ENCODE measurements at regions not wholly inside any gene's neighbourhood (a gene's known extent, or its start where the extent isn't known, plus 50 kb on each side); places are given as distances from the start of the nearest gene placed in this dataset.
"Not testable (repeated sequence)": the region's sequence is repeated elsewhere in the genome, so short reads cannot be mapped to it uniquely, and the experiment has no call there.

DNA sequence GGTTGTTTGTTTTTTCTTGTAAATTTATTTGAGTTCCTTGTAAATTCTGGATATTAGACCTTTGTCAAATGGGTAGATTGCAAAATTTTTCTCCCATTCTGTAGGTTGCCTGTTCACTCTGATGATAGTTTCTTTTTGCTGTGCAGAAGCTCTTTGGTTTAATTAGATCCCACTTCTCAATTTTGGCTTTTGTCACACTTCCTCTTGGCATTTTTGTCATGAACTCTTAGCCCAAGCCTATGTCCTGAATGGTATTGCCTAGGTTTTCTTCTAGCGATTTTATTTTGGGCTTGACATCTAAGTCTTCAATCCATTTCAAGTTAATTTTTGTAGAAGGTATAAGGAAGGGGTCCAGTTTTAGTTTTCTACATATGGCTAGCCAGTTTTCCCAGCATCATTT, 82.8 kb upstream of the PHACTR1 start:
- DNase-seq, result not testable (repeated sequence)

DNA sequence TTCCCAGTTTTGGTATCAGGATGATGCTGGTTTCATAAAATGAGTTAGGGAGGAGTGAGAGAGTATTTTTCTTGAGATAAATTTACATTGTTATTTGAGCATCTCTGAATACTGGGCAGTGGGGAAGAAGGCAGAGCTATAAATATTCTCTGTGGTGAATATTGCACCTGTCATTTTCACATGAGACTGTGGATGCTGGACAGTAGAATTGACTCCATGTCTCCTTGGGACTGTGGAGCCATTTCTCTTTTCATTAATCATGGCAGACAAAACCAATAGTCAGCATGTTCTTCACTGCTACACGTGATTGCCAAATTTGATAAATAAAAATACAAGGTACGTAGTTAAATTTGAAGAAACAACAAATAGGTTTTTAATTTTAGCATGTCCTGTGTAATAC, 81.2 kb upstream of the PHACTR1 start:
- no peak for DNase-seq

DNA sequence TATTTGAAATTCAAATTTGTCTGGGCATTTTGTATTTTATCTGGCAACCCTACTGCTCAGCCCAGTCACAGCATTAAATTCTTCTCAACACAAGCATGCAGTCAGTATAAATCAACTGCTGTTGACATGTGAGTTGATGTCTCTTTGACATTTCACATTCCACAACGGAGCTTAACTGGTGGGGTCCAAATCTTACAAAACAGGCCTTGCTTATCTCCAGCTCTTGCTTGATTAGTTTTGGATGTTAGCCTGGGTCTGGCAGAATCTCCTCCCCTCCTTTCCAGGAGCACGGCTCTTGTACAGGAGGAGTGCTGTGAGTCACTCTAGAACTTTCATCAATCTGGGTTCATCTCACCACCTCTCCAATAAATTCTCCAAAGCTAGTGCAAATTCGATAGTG, 80.8 kb upstream of the PHACTR1 start:
- no peak for DNase-seq

DNA sequence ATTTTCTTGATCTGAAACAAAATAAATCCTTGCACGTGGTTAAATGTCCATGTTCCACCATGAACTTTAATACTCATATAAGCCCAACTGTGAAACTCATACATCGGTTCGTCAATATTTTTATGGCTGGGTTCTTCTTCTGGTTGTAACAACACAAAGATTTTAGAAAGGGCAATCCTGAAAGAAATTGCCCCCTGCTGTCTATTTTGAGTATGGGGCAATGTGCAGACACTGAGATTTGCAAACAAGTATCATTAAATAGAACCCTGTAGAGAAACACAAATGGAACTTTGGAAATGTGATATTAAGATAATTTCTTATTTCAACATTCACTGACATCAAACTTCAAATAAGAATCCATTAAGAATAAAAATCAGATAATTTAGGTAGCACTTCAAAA, 80.2 kb upstream of the PHACTR1 start:
- no peak for DNase-seq

DNA sequence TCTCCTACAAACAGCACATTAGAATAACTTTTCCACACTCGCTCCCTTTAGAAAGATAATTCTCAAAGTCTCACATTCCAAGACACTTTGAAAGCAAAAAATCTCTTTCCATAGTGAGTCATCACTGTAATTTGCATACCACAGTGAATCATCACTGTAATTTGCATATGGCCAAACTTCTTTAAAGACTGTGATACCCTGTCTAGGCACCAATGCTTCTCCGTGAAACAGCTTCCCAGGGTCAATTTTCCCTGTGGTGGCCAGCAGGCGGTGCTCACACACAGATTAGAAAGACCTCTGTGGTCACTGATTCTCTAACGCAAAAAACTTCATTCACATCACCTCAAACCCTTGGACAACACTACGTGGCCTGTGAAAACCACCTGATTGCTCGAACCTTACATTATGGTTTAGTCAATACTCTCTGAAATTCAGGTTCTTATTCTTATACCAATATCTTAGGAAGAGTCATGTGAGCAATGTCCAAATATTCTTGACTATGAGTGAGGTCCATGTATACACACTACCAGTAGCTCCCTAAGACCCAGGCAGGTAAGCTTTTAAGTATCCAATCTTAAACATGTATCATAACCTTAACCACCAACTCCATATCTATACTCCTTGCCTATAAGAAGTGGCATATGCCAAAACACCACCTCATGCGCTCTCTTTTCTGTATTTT, 78.5 kb upstream of the PHACTR1 start:
- DNase-seq, result peak; percentile 76

DNA sequence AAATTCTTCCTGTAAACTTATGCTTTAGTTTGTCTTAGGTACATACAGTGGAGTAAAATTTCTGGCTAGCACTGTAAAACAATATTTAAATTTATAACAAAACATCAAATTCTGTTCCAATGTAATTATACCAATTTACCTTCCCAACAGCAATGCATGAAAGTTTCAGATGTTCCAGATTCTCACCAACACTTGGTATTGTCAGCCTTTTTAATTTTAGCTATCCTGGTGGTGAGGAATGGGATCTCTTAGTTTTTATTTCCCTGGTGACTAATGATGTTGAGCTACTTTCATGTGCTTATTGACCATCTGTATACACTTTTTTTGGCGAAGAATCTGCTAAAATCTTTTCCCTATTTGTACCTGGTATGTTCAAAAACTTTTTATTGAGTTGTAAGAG, 76.1 kb upstream of the PHACTR1 start:
- no peak for DNase-seq

DNA sequence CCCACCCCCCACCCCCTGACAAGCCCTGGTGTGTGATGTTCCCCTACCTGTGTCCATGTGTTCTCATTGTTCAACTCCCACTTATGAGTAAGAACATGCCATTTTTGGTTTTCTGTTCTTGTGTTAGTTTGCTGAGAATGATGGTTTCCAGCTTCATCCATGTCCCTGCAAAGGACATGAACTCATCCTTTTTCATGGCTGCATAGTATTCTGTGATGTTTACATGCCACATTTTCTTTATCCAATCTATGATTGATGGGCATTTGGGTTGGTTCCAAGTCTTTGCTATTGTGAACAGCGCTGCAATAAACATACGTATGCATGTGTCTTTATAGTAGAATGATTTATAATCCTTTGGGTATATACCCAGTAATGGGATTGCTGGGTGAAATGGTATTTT, 74.8 kb upstream of the PHACTR1 start:
- not testable (repeated sequence) for DNase-seq

DNA sequence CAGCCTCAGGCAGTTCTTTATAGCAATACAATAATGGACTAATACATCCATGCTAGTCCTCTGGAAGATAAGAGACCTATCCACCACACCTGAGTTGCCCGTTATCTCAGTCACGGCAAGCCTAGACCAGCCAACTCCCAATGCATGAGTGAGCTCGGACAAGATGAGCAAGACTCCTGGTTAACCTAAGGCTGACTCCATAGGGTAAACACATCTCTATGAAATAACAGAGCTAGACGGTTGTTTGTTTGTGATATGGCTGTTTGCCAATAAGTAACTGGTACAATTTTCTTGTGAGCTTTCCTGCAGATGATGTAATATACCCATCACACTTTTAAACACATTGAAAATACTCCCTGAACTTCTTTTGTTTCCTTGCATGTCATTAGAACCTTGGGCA, 70.6 kb upstream of the PHACTR1 start:
- no peak for DNase-seq

DNA sequence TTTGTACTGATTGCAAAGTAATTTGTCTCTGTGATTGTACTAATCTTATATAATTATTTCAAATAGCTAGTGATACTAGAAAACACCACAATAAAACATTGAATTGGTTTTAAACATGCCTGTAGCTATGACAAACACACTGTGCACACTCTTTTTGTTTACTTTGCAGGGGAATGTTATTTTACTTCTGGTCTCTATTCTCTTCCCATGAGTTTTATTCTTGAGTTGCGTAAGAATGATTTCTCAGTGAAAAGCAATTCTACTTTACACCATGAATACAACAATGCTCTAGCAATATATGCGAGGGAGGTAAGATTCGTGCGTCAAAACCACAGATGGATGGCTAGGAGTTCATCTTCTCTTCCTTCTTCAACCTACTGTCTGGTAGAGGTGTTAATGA, 68.4 kb upstream of the PHACTR1 start:
- no peak for DNase-seq

DNA sequence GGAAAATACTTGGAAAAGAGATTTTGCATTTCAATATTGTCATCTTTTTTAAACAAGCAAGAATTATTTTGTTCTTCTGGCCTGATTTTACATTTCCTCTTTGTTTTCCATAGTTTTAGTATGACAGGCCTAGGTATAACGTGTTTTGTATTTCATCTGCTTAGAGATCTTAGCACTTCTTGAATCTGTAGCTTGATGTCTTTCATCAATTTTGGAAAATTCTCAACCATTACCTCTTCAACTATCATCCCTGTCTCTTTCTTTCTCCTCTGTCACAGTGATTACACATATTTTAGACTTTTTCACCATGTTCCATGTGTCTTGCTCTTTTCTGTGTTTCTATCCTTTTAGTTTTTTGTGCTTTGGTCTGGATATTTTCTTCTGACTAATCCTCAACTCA, 67.2 kb upstream of the PHACTR1 start:
- no peak for DNase-seq

DNA sequence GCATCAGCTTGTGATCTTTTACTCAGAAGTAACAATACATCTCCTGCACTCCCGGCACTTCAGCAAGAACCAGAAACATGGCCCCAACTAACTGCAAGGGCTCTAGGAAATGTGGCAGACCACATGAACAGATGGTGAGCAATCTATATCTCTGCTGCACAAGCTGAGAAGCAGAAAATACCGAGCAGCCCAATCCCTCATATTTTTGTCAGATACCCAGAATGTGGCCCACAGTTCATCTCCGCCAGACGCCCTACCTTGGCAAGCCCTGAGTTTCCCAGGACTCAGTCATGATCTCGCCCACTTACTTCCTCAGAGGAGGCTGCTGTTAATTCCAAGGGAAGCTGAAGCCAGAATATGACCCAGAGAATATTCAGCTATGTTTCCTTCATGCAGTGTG, 63.1 kb upstream of the PHACTR1 start:
- DNase-seq, result no peak

DNA sequence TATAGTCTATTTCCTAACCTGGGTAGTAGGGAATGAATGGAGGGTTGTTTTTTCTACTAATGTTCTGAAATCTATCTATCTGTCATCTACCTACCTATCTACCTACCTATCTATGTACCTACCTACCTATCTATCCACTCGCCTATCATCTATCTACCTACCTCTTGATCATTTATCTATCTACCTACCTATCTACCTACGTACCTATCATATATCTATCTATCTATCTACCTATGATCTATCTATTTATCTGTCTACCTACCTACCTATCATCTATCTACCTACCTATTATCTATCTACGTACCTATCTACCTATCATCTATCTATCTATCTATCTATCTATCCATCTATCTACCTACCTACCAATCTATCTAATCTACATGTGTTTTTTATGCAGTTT, 62.5 kb upstream of the PHACTR1 start:
- DNase-seq, result no peak

DNA sequence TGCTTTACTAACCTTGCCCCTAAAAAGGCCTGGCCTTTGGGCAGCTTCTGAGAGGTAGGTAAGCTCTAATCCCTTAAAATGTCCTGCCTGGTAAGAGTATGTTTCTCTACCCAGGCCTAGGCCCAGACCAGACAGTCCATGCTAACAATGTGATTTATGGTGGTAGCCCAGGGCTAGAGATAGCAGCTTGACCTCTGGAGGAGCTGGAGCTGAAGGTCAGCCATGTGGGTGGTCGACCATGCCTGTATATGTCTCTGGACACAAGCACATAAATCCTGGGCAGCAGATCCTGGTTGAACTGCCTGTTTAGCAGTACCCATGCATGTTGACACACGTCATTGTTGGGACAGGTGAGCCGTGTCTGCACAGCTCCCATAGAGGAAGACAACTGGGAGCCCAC, 62.1 kb upstream of the PHACTR1 start:
- no peak for DNase-seq

DNA sequence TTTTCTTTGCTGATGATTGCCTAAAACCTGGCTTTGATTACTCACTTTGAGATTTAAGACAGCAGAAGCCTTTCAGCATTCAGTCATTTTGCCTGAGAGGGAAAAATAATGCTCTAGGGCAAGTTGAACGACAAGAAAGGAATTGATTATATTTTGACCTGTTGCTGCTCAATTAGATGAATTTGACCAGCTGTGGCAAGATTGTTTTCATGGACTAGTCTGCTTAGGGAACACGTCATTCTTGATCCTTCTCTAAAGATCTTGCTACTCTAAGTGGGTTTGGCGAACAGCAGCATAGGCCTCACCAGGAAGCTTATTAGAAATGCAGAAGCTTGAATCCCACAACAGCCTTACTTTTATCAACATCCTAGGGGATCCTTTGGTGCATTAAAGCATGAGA, 59.7 kb upstream of the PHACTR1 start:
- peak; percentile 74 for DNase-seq

DNA sequence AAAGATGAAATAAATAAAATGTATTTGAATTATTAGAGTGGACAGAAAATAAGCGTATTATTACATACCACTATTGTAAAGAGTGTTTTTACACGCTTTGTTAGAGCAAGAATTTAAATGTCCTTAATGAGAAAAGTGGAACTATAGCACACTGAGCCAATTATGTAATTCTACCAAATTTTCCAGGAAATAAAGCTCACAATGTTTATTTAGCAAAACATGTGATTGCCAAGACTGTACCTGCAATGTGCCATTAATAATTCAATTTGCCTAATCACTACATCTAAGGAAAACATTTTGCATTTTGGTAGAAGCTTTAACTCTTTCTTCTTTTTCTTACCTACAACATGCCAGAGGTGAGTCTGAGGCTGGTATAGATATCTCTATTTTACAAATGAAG, 58.7 kb upstream of the PHACTR1 start:
- no peak for DNase-seq

DNA sequence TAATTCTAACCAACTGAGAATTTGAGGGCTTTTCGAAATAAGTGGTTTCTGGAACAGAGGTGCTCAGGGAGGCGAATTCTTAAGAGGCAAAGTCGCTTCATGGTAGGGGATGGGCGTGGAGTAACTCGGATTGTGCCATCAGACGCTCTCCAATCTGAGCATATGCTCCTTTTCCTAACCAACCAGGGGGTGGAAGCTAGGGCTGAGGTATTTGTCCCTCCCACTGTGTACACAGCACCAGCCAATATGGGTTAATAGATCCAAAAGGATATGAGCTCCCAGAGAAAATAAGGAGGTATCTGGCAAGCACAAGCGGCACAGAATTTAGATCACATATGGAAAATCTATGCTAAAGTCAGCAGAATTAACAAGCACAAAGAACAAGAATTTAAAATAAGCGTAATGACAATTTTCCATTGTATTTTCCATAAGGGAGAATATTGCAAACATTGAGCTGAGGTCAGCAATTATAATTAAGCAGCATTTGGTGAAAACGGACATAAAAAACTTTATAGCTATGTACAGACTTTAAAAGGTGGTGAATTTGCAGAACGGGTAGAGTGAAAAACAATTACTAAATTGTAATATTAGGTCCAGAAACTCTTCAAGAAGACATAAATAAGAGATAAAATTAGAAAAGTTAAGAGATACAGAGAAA, 55.0 kb upstream of the PHACTR1 start:
- no peak for DNase-seq

Measured in eye (tissue), 1 donor.